Upper lobe of right lung (tissue), 1 donor: ENCODE measurements at regions not wholly inside any gene's neighbourhood (a gene's known extent, or its start where the extent isn't known, plus 50 kb on each side); places are given as distances from the start of the nearest gene placed in this dataset.

Experiments used
- ATAC-seq: fragments of 200-7000 bp; cut with Tn5 transposase; one replicate; pipeline ENCODE4 v1.9.1; 2020; ENCODE audit warnings: mild to moderate bottlenecking, moderate library complexity
- DNase-seq: peaks from one replicate; pipeline ENCODE4 v3.0.0-alpha.2; 2020
- H3K27ac ChIP-seq: fragments of 200-600 bp; one replicate; pipeline ENCODE4 v1.8.0; 2022
- H3K27me3 ChIP-seq: fragments of 200-600 bp; one replicate; pipeline ENCODE4 v1.8.0; 2022; ENCODE audit warnings: mild to moderate bottlenecking
- H3K36me3 ChIP-seq: fragments of 200-600 bp; one replicate; pipeline ENCODE4 v1.8.0; 2022
- H3K4me1 ChIP-seq: fragments of 200-600 bp; one replicate; pipeline ENCODE4 v1.8.0; 2022
- H3K4me3 ChIP-seq: fragments of 200-600 bp; one replicate; pipeline ENCODE4 v1.8.0; 2022; ENCODE audit warnings: mild to moderate bottlenecking
- H3K9me3 ChIP-seq: fragments of 200-600 bp; one replicate; pipeline ENCODE4 v1.8.0; 2022
- intact Hi-C: fragments of 100-400 bp; cut with DNase I; formaldehyde crosslinking; loops from one replicate; pipeline ENCODE4 v1.11.0; 2022
- TF ChIP-seq, protein P1 (sequence below): fragments of 200-600 bp; IDR thresholded peaks from one replicate; pipeline ENCODE4 v1.8.0; 2022; ENCODE audit warnings: antibody characterized with exemption
- donor health status: DM: no; HTN: yes; CAD: no; lungs with severe emphysema.

DNA sequence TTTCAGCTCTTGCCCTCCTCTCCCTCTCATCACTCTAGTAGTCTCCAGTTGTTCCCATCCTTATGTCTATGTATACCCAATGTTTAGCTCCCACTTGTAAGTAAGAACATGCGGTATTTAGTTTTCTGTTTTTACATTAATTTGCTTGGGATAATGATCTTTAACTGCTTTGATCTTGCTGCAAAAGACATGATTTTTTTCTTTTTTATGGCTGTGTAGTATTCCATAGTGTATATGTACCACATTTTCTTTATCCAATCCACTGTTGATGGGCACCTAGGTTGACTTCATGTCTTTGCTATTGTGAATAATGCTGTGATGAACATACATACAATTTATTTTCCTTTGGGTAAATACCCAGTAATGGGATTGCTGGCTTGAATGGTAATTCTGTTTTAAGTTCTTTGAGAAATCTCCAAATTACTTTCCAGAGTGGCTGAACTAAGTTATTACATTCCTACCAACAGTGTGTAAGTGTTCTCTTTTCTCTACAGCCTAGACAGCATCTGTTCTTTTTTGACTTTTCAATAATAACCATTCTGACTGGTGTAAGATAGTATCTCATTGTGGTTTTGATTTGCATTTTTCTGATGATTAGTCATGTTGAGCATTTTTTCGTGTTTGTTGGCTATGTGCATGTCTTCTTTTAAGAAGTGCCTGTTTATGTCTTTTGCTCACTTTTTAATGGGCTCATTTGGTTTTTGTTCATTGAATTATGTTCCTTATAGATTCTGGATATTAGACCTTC lies 179.6 kb upstream of the SLC39A10 start:
- Histone ChIP-seq H3K4me1 (no peaks in the 10 kb centered on the region), H3K27me3 (no peaks in the 10 kb centered on the region), H3K27ac (no peak overlapping the region), H3K4me3 (no peak overlapping the region), H3K36me3 (no peaks in the 10 kb centered on the region), H3K9me3 (no peaks in the 10 kb centered on the region)
- TF ChIP-seq, protein P1, sequence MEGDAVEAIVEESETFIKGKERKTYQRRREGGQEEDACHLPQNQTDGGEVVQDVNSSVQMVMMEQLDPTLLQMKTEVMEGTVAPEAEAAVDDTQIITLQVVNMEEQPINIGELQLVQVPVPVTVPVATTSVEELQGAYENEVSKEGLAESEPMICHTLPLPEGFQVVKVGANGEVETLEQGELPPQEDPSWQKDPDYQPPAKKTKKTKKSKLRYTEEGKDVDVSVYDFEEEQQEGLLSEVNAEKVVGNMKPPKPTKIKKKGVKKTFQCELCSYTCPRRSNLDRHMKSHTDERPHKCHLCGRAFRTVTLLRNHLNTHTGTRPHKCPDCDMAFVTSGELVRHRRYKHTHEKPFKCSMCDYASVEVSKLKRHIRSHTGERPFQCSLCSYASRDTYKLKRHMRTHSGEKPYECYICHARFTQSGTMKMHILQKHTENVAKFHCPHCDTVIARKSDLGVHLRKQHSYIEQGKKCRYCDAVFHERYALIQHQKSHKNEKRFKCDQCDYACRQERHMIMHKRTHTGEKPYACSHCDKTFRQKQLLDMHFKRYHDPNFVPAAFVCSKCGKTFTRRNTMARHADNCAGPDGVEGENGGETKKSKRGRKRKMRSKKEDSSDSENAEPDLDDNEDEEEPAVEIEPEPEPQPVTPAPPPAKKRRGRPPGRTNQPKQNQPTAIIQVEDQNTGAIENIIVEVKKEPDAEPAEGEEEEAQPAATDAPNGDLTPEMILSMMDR: no peak
- no peak for DNase-seq
- ATAC-seq: no peak
- intact Hi-C loops: no loop called here

DNA sequence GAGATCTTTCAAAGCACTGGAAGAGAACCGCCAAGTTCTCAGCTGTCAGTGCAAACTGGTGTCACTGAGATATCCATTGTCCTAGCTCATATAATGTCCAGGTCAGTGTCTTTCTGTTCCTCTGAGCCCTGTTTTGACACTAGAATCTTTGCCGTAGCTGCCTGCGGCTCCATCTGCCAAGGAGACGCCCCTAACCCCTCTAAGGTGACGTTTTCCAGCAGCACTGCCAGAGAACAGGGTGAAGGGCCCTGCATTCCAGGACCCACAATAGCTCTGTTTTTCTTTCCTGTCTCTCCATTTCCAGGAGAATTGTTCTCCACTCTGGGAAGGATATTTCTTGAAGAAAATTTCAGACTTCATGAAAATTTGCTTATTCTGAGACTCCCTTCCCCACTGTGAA lies 181.7 kb upstream of the SLC39A10 start:
- no peaks in the 10 kb centered on the region for H3K4me1 ChIP-seq
- TF ChIP-seq, protein P1: no peak
- H3K27ac ChIP-seq: no peak overlapping the region
- no peaks in the 10 kb centered on the region for H3K36me3 ChIP-seq
- H3K4me3 ChIP-seq: no peak overlapping the region
- H3K27me3 ChIP-seq: no peaks in the 10 kb centered on the region
- DNase-seq (no peak), ATAC-seq (no peak)
- no peaks in the 10 kb centered on the region for H3K9me3 ChIP-seq
- intact Hi-C loops: no loop called here

DNA sequence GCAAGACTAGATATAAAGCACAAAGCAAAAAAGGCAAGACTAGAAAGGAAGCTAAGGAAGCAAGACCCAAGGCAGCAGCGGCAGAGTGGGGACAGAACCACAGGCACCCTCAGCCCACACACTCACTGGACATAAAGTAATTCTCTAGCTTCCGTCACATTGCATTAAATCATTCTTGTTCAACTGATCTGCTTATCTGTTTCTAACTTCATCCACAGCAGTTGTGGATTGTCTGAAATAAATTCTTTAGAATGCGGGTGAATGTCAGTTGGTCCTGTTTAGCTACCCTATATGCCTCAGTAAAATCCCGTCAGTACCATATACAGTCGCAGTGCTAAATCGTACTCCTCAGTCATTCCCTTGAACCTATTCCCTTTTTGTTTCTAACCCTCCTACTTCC lies 183.2 kb upstream of the SLC39A10 start:
- Histone ChIP-seq H3K27me3 (no peaks in the 10 kb centered on the region), H3K4me1 (no peaks in the 10 kb centered on the region), H3K36me3 (no peaks in the 10 kb centered on the region), H3K4me3 (no peak overlapping the region), H3K27ac (no peak overlapping the region), H3K9me3 (no peaks in the 10 kb centered on the region)
- ATAC-seq (no peak), DNase-seq (no peak)
- intact Hi-C loops: no loop called here
- TF ChIP-seq, protein P1: no peak

DNA sequence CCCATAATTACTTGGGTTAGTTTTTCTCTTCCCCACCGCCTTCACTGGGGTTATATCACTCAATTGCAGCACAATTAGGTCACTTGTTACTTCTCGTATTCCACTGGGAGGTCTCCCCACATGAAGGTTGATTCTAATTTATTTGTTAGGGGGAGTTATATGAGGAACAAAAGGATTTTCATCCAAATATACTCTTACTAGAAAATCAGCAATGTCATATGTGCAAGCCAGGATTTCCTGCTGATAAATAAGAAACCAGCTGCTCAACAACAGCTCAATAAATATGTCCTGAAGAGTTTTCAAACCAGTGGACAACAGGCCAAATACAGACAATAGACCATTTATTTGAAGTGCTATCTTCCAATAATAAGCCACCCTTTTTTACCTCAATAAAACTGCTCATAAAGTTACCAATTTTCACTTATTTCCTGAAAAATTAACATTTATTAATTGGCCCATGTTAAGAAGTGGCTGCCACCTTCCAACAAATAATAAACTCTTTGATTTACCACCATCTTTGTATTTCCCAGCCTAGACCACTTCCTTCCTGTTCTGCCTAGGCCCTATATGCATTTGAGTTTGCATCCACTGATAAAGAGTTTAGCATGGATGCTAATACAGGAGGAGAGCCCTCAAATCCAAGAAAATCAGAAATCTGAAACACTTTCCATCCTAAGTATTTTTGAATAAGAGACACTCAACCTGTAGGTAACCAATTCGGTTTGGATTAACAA lies 184.4 kb upstream of the SLC39A10 start:
- intact Hi-C loops: no loop called here
- DNase-seq: no peak

DNA sequence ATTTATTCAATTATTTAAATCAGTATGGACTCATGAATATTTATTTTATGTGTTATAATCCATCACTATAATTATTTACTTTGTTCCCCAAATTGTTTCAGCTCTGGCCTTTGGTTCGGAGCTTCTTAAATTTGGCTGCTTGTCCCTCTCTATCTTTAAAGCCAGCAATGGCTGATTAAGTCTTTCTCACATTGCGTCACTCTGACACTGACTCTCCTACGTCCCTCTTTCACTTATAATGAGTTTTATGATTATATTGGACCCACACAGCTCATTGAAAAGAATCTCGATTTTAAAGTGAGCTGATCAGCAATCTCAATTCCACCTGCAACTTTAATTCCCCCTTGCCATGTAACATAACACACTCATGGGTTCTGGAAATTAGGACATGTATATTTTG lies 185.2 kb upstream of the SLC39A10 start:
- H3K36me3 ChIP-seq: no peaks in the 10 kb centered on the region
- no peaks in the 10 kb centered on the region for H3K9me3 ChIP-seq
- no peaks in the 10 kb centered on the region for H3K27me3 ChIP-seq
- DNase-seq (no peak), ATAC-seq (no peak)
- H3K4me1 ChIP-seq: no peaks in the 10 kb centered on the region
- no peak overlapping the region for H3K4me3 ChIP-seq
- TF ChIP-seq, protein P1: no peak
- intact Hi-C loops: no loop called here
- no peak overlapping the region for H3K27ac ChIP-seq

More for the DNA sequence above, 184.4 kb upstream of the SLC39A10 start:
- TF ChIP-seq, protein P1: no peak
- Histone ChIP-seq H3K9me3 (no peaks in the 10 kb centered on the region), H3K4me1 (no peaks in the 10 kb centered on the region), H3K27me3 (no peaks in the 10 kb centered on the region), H3K36me3 (no peaks in the 10 kb centered on the region), H3K4me3 (no peak overlapping the region), H3K27ac (no peak overlapping the region)
- no peak for ATAC-seq
